ENCODE measurements at regions not wholly inside any gene's neighbourhood (a gene's known extent, or its start where the extent isn't known, plus 50 kb on each side); places are given as distances from the start of the nearest gene placed in this dataset.

GRCh38 chr6:43915986-43916923 lies 146.2 kb downstream of the VEGFA start:
- DNase-seq (ENCODE audit: low read depth), result peak; percentile 29
- no peak overlapping the region for H3K4me3 ChIP-seq (ENCODE audit: control insufficient read depth, low read depth, low read length)
- TF ChIP-seq CTCF (IDR thresholded peaks at IDR 0.05; ENCODE audit: control insufficient read depth, insufficient read depth, low read depth, low read length, missing control alignments), result no peak

GRCh38 chr6:43915208-43915869 lies 145.3 kb downstream of the VEGFA start:
- H3K4me3 ChIP-seq (ENCODE audit: control insufficient read depth, low read depth, low read length), result no peak overlapping the region
- no peak for DNase-seq (ENCODE audit: low read depth)
- TF ChIP-seq CTCF (IDR thresholded peaks at IDR 0.05; ENCODE audit: control insufficient read depth, insufficient read depth, low read depth, low read length, missing control alignments), result no peak

GRCh38 chr6:43914272-43915147 lies 144.5 kb downstream of the VEGFA start:
- no peak overlapping the region for H3K4me3 ChIP-seq (ENCODE audit: control insufficient read depth, low read depth, low read length)
- no peak for DNase-seq (ENCODE audit: low read depth)
- no peak for TF ChIP-seq CTCF (IDR thresholded peaks at IDR 0.05; ENCODE audit: control insufficient read depth, insufficient read depth, low read depth, low read length, missing control alignments)

- no peak for TF ChIP-seq CTCF (IDR thresholded peaks at IDR 0.05; ENCODE audit: control insufficient read depth, insufficient read depth, low read depth, low read length, missing control alignments)
- no peak overlapping the region for H3K4me3 ChIP-seq (ENCODE audit: control insufficient read depth, low read depth, low read length)
- DNase-seq (ENCODE audit: low read depth), result no peak
Measured at GRCh38 chr6:43913375-43914271, 143.6 kb downstream of the VEGFA start.

GRCh38 chr6:43912598-43913371 lies 142.8 kb downstream of the VEGFA start:
- no peak for DNase-seq (ENCODE audit: low read depth)
- H3K4me3 ChIP-seq (ENCODE audit: control insufficient read depth, low read depth, low read length), result no peak overlapping the region
- no peak for TF ChIP-seq CTCF (IDR thresholded peaks at IDR 0.05; ENCODE audit: control insufficient read depth, insufficient read depth, low read depth, low read length, missing control alignments)
